ENCODE measurements at regions not wholly inside any gene's neighbourhood (a gene's known extent, or its start where the extent isn't known, plus 50 kb on each side); places are given as distances from the start of the nearest gene placed in this dataset.

DNA sequence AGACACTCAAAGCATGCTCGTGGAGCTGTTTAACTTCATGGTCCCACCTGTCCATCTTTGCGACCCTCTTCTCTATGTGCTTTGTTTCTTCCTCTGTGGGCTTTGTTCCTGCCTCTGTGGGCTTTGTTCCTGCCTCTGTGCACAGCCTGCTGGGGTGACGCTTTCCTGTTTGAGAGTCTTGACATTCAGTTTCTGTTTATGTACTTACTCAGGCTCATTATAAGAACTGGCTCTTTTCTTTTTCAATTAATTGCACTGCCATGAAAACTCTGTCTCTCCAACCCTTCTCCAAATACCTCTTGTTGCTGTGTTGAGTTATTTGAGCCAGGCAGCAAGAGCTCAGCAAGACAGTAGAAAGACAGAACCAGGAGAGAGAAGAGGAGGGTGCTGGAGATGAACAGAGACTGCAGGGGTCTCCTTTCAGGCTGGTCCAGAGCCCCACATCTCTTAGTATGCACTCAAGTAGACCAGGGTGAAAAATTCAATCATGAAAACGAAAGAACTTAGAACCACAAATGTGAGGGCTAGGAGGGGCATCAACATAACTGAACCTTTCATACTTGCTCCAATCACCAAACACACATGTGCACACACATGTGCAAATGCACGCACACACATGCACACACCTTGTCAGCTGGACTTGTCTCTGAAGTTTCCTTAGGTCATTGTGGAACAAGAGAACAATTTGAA, 88.3 kb upstream of the SGIP1 start:
- TF ChIP-seq, protein P1, sequence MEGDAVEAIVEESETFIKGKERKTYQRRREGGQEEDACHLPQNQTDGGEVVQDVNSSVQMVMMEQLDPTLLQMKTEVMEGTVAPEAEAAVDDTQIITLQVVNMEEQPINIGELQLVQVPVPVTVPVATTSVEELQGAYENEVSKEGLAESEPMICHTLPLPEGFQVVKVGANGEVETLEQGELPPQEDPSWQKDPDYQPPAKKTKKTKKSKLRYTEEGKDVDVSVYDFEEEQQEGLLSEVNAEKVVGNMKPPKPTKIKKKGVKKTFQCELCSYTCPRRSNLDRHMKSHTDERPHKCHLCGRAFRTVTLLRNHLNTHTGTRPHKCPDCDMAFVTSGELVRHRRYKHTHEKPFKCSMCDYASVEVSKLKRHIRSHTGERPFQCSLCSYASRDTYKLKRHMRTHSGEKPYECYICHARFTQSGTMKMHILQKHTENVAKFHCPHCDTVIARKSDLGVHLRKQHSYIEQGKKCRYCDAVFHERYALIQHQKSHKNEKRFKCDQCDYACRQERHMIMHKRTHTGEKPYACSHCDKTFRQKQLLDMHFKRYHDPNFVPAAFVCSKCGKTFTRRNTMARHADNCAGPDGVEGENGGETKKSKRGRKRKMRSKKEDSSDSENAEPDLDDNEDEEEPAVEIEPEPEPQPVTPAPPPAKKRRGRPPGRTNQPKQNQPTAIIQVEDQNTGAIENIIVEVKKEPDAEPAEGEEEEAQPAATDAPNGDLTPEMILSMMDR (IDR thresholded peaks at IDR 0.05), result no peak
- TF ChIP-seq POLR2A (IDR thresholded peaks at IDR 0.05) (no peak), POLR2AphosphoS5 (IDR thresholded peaks at IDR 0.05) (no peak), EP300 (IDR thresholded peaks at IDR 0.05) (no peak)
